Posterior vena cava (tissue), 2 donors: ENCODE measurements at regions not wholly inside any gene's neighbourhood (a gene's known extent, or its start where the extent isn't known, plus 50 kb on each side); places are given as distances from the start of the nearest gene placed in this dataset.

Experiments used
- DNase-seq: peaks from one replicate; pipeline ENCODE4 v3.0.0-alpha.2; 2020; ENCODE audit warnings: low spot score
- intact Hi-C, 2 donors: fragments of 100-400 bp; cut with DNase I; formaldehyde crosslinking; loops; one replicate each; pipeline versions ENCODE4 v1.14.1 to v1.14.2; 2022 to 2023
- microRNA-seq, 2 donors: library from miRNA; unstranded; fragments of <30 nt; microRNA quantifications; one replicate each; pipeline ENCODE4 v1.2.0, GENCODE V29; 2020 to 2021; ENCODE audit warnings: borderline microRNAs expressed in 2 of 2
- donor health status: DM: yes; HTN: yes; CAD: no.
- donor health status: DM: yes; HTN: yes; CAD: no.

- no peak for DNase-seq
These were observed 171.6 kb downstream of the ANAPC1 start for GRCh38 chr2:111712361-111712760.

DNA sequence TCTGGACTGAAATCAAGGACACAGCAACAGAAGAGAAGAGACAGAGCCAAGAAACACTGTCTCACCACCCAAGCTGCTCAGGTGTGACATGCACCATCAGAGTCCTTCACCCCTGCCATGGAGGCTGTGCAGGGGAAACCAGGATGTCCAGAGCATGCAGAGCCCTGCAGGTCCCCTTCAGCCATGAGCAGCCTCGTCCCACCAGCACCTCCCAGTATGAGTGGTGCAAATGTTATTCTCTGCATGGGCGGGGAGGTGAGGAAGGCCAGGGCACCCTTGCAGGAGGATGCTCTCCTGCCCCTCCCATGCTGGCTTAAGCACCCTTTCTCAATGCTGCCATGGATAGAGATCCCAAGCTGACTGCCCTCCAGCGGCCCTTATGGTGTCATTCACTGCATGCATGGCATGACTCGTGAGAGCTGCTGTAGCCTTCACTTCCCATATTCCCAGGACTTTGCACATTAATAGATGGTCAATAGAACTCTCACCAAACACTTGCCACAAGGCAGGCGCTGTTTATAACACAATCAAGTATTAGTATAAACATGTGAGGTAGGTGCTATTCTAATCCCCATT lies 171.0 kb downstream of the ANAPC1 start:
- intact Hi-C loops = loop anchor here in 1 of 2 donors (10.0 kb wide), 1 partner anchor 598 kb away; no protein-coding TSS in a partner anchor
- no peak for DNase-seq

More at GRCh38 chr2:111712361-111712760, 171.6 kb downstream of the ANAPC1 start:
- intact Hi-C loops = loop anchor here in 1 of 2 donors (10.0 kb wide), 1 partner anchor 598 kb away; no protein-coding TSS in a partner anchor

- intact Hi-C loops = loop anchor here in 1 of 2 donors (10.0 kb wide), 1 partner anchor 601 kb away; no protein-coding TSS in a partner anchor
- DNase-seq = no peak
These were observed 167.7 kb downstream of the ANAPC1 start for GRCh38 chr2:111715987-111716904.

GRCh38 chr2:111716905-111717775 lies 166.9 kb downstream of the ANAPC1 start:
- intact Hi-C loops = loop anchor here in 1 of 2 donors (10.0 kb wide), 1 partner anchor 602 kb away; no protein-coding TSS in a partner anchor
- no peak for DNase-seq

Small RNA genes in the stretch of these regions (microRNA-seq; reads per million reads assigned to microRNA genes)
- 0 reads per million in 2 donors for gene MIR4435-2
